ENCODE measurements at regions not wholly inside any gene's neighbourhood (a gene's known extent, or its start where the extent isn't known, plus 50 kb on each side); places are given as distances from the start of the nearest gene placed in this dataset.
"Not testable (repeated sequence)": the region's sequence is repeated elsewhere in the genome, so short reads cannot be mapped to it uniquely, and the experiment has no call there.

DNA sequence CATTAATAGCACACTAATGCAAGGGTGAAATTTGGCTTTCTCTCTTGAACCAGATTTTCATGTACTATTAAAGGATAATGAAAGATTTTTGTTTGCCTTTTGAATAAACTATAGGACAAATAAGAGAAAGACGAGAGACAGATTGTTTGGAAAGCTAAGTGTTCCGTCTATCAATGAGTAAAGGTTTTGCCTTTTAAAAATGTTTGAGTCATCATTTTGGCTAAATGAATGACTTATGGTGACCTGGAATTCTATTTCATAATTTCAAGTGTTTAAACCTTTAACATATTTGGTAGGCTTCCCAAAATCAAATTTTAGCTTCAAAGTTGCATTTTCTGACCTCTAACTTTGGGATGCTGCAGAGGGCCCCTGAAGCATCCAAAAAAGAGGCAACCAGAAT, 145.2 kb downstream of the SLC25A46 start:
- H3K27ac ChIP-seq (ENCODE audit: poor library complexity, severe bottlenecking), result no peak overlapping the region
- ATAC-seq (ENCODE audit: low read depth) (0 out of 3 replicates have a peak, but pooled peaks have one; percentile 40), DNase-seq (ENCODE audit: low spot score) (no peak)
- H3K4me1 ChIP-seq (ENCODE audit: insufficient read depth, poor library complexity, severe bottlenecking), result peaks cover 18% of the 10 kb centered on the region
- no peaks in the 10 kb centered on the region for H3K36me3 ChIP-seq (ENCODE audit: low read depth)
- H3K4me3 ChIP-seq (ENCODE audit: severe bottlenecking), result no peak overlapping the region
- peaks cover 2% of the 10 kb centered on the region for H3K9me3 ChIP-seq (ENCODE audit: severe bottlenecking)
- H3K27me3 ChIP-seq (ENCODE audit: insufficient read depth, poor library complexity, severe bottlenecking), result no peaks in the 10 kb centered on the region
- TF ChIP-seq, protein P1, sequence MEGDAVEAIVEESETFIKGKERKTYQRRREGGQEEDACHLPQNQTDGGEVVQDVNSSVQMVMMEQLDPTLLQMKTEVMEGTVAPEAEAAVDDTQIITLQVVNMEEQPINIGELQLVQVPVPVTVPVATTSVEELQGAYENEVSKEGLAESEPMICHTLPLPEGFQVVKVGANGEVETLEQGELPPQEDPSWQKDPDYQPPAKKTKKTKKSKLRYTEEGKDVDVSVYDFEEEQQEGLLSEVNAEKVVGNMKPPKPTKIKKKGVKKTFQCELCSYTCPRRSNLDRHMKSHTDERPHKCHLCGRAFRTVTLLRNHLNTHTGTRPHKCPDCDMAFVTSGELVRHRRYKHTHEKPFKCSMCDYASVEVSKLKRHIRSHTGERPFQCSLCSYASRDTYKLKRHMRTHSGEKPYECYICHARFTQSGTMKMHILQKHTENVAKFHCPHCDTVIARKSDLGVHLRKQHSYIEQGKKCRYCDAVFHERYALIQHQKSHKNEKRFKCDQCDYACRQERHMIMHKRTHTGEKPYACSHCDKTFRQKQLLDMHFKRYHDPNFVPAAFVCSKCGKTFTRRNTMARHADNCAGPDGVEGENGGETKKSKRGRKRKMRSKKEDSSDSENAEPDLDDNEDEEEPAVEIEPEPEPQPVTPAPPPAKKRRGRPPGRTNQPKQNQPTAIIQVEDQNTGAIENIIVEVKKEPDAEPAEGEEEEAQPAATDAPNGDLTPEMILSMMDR (IDR thresholded peaks at IDR 0.05; ENCODE audit: poor library complexity, severe bottlenecking), result no peak

GRCh38 chr5:110887170-110887569, 148.4 kb downstream of the SLC25A46 start:
- ATAC-seq (ENCODE audit: low read depth); H3K36me3 ChIP-seq (ENCODE audit: low read depth); DNase-seq (ENCODE audit: low spot score): not testable (repeated sequence)

DNA sequence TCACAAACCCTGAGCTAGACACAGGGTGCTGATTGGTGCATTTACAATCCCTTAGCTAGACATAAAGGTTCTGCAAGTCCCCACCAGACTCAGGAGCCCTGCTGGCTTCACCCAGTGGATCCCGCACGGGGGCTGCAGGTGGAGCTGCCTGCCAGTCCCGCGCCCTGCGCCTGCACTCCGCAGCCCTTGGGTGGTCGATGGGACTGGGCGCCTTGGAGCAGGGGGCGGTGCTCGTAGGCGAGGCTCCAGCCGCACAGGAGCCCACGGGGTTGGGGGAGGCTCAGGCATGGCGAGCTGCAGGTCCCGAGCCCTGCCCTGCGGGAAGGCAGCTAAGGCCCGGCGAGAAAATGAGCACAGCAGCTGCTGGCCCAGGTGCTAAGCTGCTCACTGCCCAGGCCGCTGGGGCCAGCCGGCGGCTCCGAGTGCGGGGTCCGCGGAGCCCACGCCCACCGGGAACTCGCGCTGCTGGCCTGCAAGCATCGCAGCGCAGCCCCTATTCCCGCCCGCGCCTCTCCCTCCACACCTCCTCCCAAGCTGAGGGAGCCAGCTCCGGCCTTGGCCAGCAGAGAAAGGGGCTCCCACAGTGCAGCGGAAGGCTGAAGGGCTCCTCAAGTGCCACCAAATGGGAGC, 155.2 kb downstream of the SLC25A46 start:
- H3K9me3 ChIP-seq (ENCODE audit: severe bottlenecking); H3K27me3 ChIP-seq (ENCODE audit: insufficient read depth, poor library complexity, severe bottlenecking); H3K4me1 ChIP-seq (ENCODE audit: insufficient read depth, poor library complexity, severe bottlenecking); ATAC-seq (ENCODE audit: low read depth); DNase-seq (ENCODE audit: low spot score); H3K36me3 ChIP-seq (ENCODE audit: low read depth); H3K4me3 ChIP-seq (ENCODE audit: severe bottlenecking); H3K27ac ChIP-seq (ENCODE audit: poor library complexity, severe bottlenecking): not testable (repeated sequence)

More at GRCh38 chr5:110887170-110887569, 148.4 kb downstream of the SLC25A46 start:
- not testable (repeated sequence) for H3K4me1 ChIP-seq (ENCODE audit: insufficient read depth, poor library complexity, severe bottlenecking); H3K27me3 ChIP-seq (ENCODE audit: insufficient read depth, poor library complexity, severe bottlenecking); H3K27ac ChIP-seq (ENCODE audit: poor library complexity, severe bottlenecking); H3K9me3 ChIP-seq (ENCODE audit: severe bottlenecking); H3K4me3 ChIP-seq (ENCODE audit: severe bottlenecking)

- TF ChIP-seq, protein P1 (IDR thresholded peaks at IDR 0.05; ENCODE audit: poor library complexity, severe bottlenecking), result no peak
- DNase-seq (ENCODE audit: low spot score) (no peak), ATAC-seq (ENCODE audit: low read depth) (no peak)
- H3K9me3 ChIP-seq (ENCODE audit: severe bottlenecking), result no peaks in the 10 kb centered on the region
- H3K4me1 ChIP-seq (ENCODE audit: insufficient read depth, poor library complexity, severe bottlenecking), result peaks cover 12% of the 10 kb centered on the region
- H3K27ac ChIP-seq (ENCODE audit: poor library complexity, severe bottlenecking), result no peak overlapping the region
- H3K36me3 ChIP-seq (ENCODE audit: low read depth), result no peaks in the 10 kb centered on the region
- H3K4me3 ChIP-seq (ENCODE audit: severe bottlenecking), result no peak overlapping the region
- no peaks in the 10 kb centered on the region for H3K27me3 ChIP-seq (ENCODE audit: insufficient read depth, poor library complexity, severe bottlenecking)
Observed at GRCh38 chr5:110894805-110895204, 156.0 kb downstream of the SLC25A46 start.

DNA sequence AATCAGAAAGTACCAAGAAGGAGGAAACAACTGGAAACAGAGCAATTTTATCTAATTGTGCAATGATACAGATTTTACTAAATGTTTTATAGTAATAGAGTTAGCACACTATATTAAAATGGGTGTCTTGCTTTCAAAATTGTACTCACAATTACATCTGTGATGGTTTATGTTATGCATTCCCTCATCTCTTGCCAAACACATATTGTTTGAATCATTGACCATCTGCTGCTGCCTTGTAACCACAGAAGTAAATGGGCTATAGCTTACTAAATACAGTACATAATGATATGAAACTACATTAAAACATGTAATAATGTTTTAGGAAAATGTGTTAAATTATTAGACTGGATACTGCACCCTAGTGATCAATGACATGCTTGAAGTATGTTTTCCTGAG, 158.1 kb downstream of the SLC25A46 start:
- H3K27me3 ChIP-seq (ENCODE audit: insufficient read depth, poor library complexity, severe bottlenecking), result no peaks in the 10 kb centered on the region
- H3K4me3 ChIP-seq (ENCODE audit: severe bottlenecking), result no peak overlapping the region
- H3K9me3 ChIP-seq (ENCODE audit: severe bottlenecking), result no peaks in the 10 kb centered on the region
- ATAC-seq (ENCODE audit: low read depth) (no peak), DNase-seq (ENCODE audit: low spot score) (no peak)
- TF ChIP-seq, protein P1 (IDR thresholded peaks at IDR 0.05; ENCODE audit: poor library complexity, severe bottlenecking), result no peak
- H3K36me3 ChIP-seq (ENCODE audit: low read depth), result no peaks in the 10 kb centered on the region
- H3K27ac ChIP-seq (ENCODE audit: poor library complexity, severe bottlenecking), result no peak overlapping the region
- H3K4me1 ChIP-seq (ENCODE audit: insufficient read depth, poor library complexity, severe bottlenecking), result peaks cover 29% of the 10 kb centered on the region
